ENCODE measurements at regions not wholly inside any gene's neighbourhood (a gene's known extent, or its start where the extent isn't known, plus 50 kb on each side); places are given as distances from the start of the nearest gene placed in this dataset.

GRCh38 chr3:132262956-132263355, 54.3 kb upstream of the ACP3 start:
- no peaks in the 10 kb centered on the region for H3K36me3 ChIP-seq (ENCODE audit: control insufficient read depth in 2 of 2, extremely low read depth in 1 of 2, insufficient read depth in 2 of 2, low read length in 2 of 2)
- H3K4me3 ChIP-seq (ENCODE audit: control insufficient read depth in 2 of 3, extremely low read depth in 1 of 3, insufficient read depth in 2 of 3, low read depth in 1 of 3, low read length in 3 of 3): no peak overlapping the region
- no peak overlapping the region for H3K9ac ChIP-seq (ENCODE audit: control insufficient read depth, extremely low read depth, insufficient read depth, low read length)
- H3K9me1 ChIP-seq (ENCODE audit: control insufficient read depth, extremely low read depth, insufficient read depth, low read length): no peaks in the 10 kb centered on the region
- FAIRE-seq: no peak
- H3K27me3 ChIP-seq (ENCODE audit: control insufficient read depth, extremely low read depth, insufficient read depth, low read length): no peaks in the 10 kb centered on the region
- no peak overlapping the region for H2AFZ ChIP-seq (ENCODE audit: control insufficient read depth, low read length)
- TF ChIP-seq EZH2 (IDR thresholded peaks at IDR 0.05; ENCODE audit: low read length) (no peak), CTCF (optimal IDR thresholded peaks at IDR 0.05 in 1 of 3, IDR thresholded peaks at IDR 0.05 in 1 of 3, conservative IDR thresholded peaks at IDR 0.05 in 1 of 3; ENCODE audit: extremely low read depth in 1 of 3, insufficient read depth in 2 of 3, low read length in 3 of 3) (no peak)
- H3K4me1 ChIP-seq (ENCODE audit: control insufficient read depth, extremely low read depth, insufficient read depth, low read length): no peaks in the 10 kb centered on the region
- no peaks in the 10 kb centered on the region for H3K79me2 ChIP-seq (ENCODE audit: control insufficient read depth, insufficient read depth, low read length)
- no peak overlapping the region for H3K27ac ChIP-seq (ENCODE audit: control insufficient read depth, insufficient read depth, low read length)
- dilution Hi-C loops (cut with MboI; ENCODE audit: extremely low pct_ligation_motif_present, low sequenced_read_pairs): no loop called here
- no peaks in the 10 kb centered on the region for H4K20me1 ChIP-seq (ENCODE audit: control insufficient read depth, extremely low read depth, insufficient read depth, low read length)
- no peaks in the 10 kb centered on the region for H3K9me3 ChIP-seq (ENCODE audit: control insufficient read depth, low read depth, low read length)
- no peak overlapping the region for H3K4me2 ChIP-seq (ENCODE audit: control insufficient read depth, extremely low read depth, insufficient read depth, low read depth, low read length)
- no peak for DNase-seq (ENCODE audit: low read depth, low spot score)

GRCh38 chr3:132265028-132265427, 52.2 kb upstream of the ACP3 start:
- Histone ChIP-seq H3K27me3 (ENCODE audit: control insufficient read depth, extremely low read depth, insufficient read depth, low read length) (no peaks in the 10 kb centered on the region), H3K27ac (ENCODE audit: control insufficient read depth, insufficient read depth, low read length) (no peak overlapping the region), H3K79me2 (ENCODE audit: control insufficient read depth, insufficient read depth, low read length) (no peaks in the 10 kb centered on the region), H3K9me1 (ENCODE audit: control insufficient read depth, extremely low read depth, insufficient read depth, low read length) (no peaks in the 10 kb centered on the region), H3K4me2 (ENCODE audit: control insufficient read depth, extremely low read depth, insufficient read depth, low read depth, low read length) (no peak overlapping the region), H3K36me3 (ENCODE audit: control insufficient read depth in 2 of 2, extremely low read depth in 1 of 2, insufficient read depth in 2 of 2, low read length in 2 of 2) (no peaks in the 10 kb centered on the region), H4K20me1 (ENCODE audit: control insufficient read depth, extremely low read depth, insufficient read depth, low read length) (no peaks in the 10 kb centered on the region), H3K4me3 (ENCODE audit: control insufficient read depth in 2 of 3, extremely low read depth in 1 of 3, insufficient read depth in 2 of 3, low read depth in 1 of 3, low read length in 3 of 3) (no peak overlapping the region), H3K4me1 (ENCODE audit: control insufficient read depth, extremely low read depth, insufficient read depth, low read length) (no peaks in the 10 kb centered on the region), H3K9ac (ENCODE audit: control insufficient read depth, extremely low read depth, insufficient read depth, low read length) (no peak overlapping the region), H3K9me3 (ENCODE audit: control insufficient read depth, low read depth, low read length) (no peaks in the 10 kb centered on the region), H2AFZ (ENCODE audit: control insufficient read depth, low read length) (no peak overlapping the region)
- dilution Hi-C loops (cut with MboI; ENCODE audit: extremely low pct_ligation_motif_present, low sequenced_read_pairs): no loop called here
- FAIRE-seq (no peak), DNase-seq (ENCODE audit: low read depth, low spot score) (no peak)
- TF ChIP-seq EZH2 (IDR thresholded peaks at IDR 0.05; ENCODE audit: low read length) (no peak), CTCF (optimal IDR thresholded peaks at IDR 0.05 in 1 of 3, IDR thresholded peaks at IDR 0.05 in 1 of 3, conservative IDR thresholded peaks at IDR 0.05 in 1 of 3; ENCODE audit: extremely low read depth in 1 of 3, insufficient read depth in 2 of 3, low read length in 3 of 3) (no peak)

All from keratinocyte (primary cell).